Glutamatergic neuron (in vitro differentiated cells): ENCODE measurements at regions not wholly inside any gene's neighbourhood (a gene's known extent, or its start where the extent isn't known, plus 50 kb on each side); places are given as distances from the start of the nearest gene placed in this dataset.
"Not testable (repeated sequence)": the region's sequence is repeated elsewhere in the genome, so short reads cannot be mapped to it uniquely, and the experiment has no call there.

Source experiments
- DNase-seq: peaks from one replicate; pipeline ENCODE4 v3.0.0; 2022
- H3K27ac Mint-ChIP-seq: one replicate; pipeline ENCODE4 v1.8.0; 2020; ENCODE audit warnings: mild to moderate bottlenecking, mixed read lengths, inconsistent platforms; ENCODE audit not compliant: unreplicated experiment
- H3K27me3 Mint-ChIP-seq: one replicate; pipeline ENCODE4 v1.8.0; 2020; ENCODE audit warnings: mild to moderate bottlenecking, moderate library complexity, mixed read lengths, inconsistent platforms; ENCODE audit not compliant: unreplicated experiment
- H3K36me3 Mint-ChIP-seq: one replicate; pipeline ENCODE4 v1.8.0; 2020; ENCODE audit warnings: mild to moderate bottlenecking, mixed read lengths, inconsistent platforms; ENCODE audit not compliant: unreplicated experiment
- H3K4me1 Mint-ChIP-seq: one replicate; pipeline ENCODE4 v1.8.0; 2020; ENCODE audit warnings: mild to moderate bottlenecking, low read depth, mixed read lengths, inconsistent platforms; ENCODE audit not compliant: unreplicated experiment
- H3K4me3 Mint-ChIP-seq: one replicate; pipeline ENCODE4 v1.8.0; 2020; ENCODE audit warnings: mild to moderate bottlenecking, mixed read lengths, inconsistent platforms; ENCODE audit not compliant: unreplicated experiment
- H3K9me3 Mint-ChIP-seq: one replicate; pipeline ENCODE4 v1.8.0; 2020; ENCODE audit warnings: mild to moderate bottlenecking, moderate library complexity, mixed read lengths, inconsistent platforms; ENCODE audit not compliant: unreplicated experiment
- TF ChIP-seq, protein P1 (sequence below): fragments of 200-600 bp; sonication (generic); IDR thresholded peaks from one replicate; pipeline ENCODE4 v1.5.0; 2021; ENCODE audit not compliant: partially characterized antibody, unreplicated experiment

DNA sequence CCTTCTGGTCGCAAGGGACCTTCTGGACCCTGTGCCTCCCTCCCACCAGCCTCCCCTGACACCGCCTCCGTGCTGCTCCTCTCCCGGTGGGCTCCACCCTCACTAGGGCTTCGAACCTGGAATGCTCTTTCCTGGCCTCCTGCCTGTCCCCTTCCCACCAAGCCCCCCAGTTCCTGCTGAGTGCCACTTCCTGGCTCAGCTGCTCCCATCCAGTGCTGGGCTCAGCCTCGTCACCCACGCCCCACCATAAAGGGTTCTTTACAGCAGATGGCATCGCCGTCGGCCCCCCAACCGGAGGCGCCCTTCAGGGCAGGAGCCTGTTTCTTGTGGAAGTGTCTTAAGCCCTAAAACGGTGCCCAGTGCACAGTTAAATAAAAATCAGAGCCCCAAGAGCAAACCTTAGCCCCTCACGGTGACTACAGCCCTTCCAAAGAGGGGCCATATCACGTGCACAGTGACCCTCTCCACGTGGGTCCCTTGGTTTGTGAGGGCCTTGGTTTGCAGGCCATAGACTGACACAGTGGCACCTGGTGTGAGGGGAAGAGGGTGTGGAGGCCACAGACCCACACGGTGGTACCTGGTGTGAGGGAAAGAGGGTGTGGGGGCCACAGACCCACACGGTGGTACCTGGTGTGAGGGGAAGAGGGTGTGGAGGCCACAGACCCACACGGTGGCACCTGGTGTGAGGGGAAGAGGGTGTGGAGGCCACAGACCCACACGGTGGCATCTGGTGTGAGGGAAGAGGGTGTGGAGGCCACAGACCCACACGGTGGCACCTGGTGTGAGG, 111.4 kb downstream of the METRNL start:
- no peaks in the 10 kb centered on the region for H3K4me1 Mint-ChIP-seq
- H3K27me3 Mint-ChIP-seq: peaks cover 5% of the 10 kb centered on the region
- no peak for DNase-seq
- no peak overlapping the region for H3K4me3 Mint-ChIP-seq
- H3K27ac Mint-ChIP-seq: no peak overlapping the region
- peaks cover 15% of the 10 kb centered on the region for H3K36me3 Mint-ChIP-seq
- peaks cover 11% of the 10 kb centered on the region for H3K9me3 Mint-ChIP-seq
- TF ChIP-seq, protein P1, sequence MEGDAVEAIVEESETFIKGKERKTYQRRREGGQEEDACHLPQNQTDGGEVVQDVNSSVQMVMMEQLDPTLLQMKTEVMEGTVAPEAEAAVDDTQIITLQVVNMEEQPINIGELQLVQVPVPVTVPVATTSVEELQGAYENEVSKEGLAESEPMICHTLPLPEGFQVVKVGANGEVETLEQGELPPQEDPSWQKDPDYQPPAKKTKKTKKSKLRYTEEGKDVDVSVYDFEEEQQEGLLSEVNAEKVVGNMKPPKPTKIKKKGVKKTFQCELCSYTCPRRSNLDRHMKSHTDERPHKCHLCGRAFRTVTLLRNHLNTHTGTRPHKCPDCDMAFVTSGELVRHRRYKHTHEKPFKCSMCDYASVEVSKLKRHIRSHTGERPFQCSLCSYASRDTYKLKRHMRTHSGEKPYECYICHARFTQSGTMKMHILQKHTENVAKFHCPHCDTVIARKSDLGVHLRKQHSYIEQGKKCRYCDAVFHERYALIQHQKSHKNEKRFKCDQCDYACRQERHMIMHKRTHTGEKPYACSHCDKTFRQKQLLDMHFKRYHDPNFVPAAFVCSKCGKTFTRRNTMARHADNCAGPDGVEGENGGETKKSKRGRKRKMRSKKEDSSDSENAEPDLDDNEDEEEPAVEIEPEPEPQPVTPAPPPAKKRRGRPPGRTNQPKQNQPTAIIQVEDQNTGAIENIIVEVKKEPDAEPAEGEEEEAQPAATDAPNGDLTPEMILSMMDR: no peak

DNA sequence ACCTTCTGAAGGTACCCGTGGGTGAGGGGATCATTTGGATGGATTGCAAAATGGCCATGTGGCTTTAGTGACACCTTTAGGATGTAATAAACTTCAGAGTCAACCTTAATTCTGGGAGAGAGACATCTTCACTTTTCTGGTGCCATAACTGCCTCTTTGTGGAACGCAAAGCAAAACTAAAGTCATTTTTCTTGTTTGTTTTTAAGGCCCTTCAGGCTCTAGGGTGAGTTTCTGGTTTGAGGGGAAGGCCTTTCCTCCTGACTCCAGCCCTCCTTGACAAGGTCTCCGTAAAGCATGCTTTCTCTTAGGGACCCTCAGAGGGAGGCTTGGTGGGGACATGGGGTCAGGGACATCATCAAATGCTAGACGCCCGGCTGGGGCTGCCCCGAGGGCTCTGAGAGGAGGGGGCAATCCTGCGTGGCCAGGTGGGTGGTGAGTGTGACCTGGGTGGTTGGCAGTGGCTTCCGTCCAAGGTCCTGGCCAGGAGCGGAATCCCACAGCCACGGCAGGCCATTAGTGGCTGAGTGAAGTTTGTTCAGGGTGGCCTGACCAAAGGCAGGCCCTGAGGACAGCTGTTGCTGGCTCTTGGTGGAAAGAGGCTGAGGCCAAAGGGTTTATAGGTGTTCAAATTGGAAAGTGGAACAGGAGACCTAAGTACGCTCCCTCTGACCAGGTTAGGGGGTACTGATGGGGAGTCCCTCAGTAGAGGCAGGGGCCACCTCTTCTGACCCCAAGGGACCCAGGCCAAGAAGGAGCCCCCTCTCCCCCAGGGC, 112.2 kb downstream of the METRNL start:
- DNase-seq: no peak
- no peaks in the 10 kb centered on the region for H3K4me1 Mint-ChIP-seq
- peaks cover 15% of the 10 kb centered on the region for H3K36me3 Mint-ChIP-seq
- no peak overlapping the region for H3K27ac Mint-ChIP-seq
- H3K4me3 Mint-ChIP-seq: no peak overlapping the region
- H3K9me3 Mint-ChIP-seq: peaks cover 11% of the 10 kb centered on the region
- H3K27me3 Mint-ChIP-seq: peaks cover 6% of the 10 kb centered on the region
- TF ChIP-seq, protein P1: no peak

DNA sequence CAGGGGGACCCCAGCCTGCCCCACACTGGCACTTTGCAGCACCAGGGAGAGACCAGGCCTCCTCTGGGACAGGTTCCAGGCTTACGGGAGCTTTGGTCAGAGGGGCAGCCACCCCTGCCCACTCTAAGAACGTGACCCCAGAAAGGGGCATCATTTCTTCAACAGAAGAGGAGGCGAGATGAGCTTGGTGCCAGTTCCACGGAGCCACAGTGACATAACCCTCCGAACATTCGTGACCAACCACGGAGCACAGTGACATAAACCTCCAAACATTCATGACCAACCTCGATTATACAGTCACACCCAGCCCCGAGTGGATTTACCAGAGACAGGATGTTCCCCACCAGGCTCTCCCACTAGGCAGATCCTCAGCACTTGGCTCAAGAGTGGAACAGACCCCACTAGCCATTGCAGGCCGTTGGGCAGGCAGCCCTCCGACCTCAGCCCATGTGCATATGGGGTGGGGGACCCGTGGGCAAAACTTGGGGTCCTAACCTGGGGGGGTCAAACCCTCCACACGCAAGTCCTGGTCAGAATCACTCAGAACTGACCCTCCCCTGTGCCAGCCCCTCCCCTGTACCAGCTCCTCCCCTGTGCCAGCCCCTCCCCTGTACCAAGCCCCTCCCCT, 112.9 kb downstream of the METRNL start:
- no peak for DNase-seq
- Mint-ChIP-seq H3K27me3 (peaks cover 6% of the 10 kb centered on the region), H3K27ac (no peak overlapping the region), H3K4me3 (no peak overlapping the region), H3K36me3 (peaks cover 15% of the 10 kb centered on the region), H3K4me1 (no peaks in the 10 kb centered on the region), H3K9me3 (peaks cover 10% of the 10 kb centered on the region)
- TF ChIP-seq, protein P1: no peak

DNA sequence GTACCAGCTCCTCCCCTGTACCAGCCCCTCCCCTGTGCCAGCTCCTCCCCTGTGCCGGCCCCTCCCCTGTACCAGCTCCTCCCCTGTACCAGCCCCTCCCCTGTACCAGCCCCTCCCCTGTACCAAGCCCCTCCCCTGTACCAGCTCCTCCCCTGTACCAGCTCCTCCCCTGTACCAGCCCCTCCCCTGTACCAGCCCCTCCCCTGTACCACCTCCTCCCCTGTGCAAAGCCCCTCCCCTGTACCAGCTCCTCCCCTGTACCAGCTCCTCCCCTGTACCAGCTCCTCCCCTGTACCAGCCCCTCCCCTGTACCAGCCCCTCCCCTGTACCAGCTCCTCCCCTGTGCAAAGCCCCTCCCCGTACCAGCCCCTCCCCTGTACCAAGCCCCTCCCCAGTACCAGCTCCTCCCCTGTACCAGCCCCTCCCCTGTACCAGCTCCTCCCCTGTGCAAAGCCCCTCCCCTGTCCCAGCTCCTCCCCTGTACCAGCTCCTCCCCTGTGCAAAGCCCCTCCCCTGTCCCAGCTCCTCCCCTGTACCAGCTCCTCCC, 113.5 kb downstream of the METRNL start:
- H3K27me3 Mint-ChIP-seq, H3K4me3 Mint-ChIP-seq, H3K4me1 Mint-ChIP-seq, H3K27ac Mint-ChIP-seq, H3K9me3 Mint-ChIP-seq, DNase-seq: not testable (repeated sequence)
- peaks cover 13% of the 10 kb centered on the region for H3K36me3 Mint-ChIP-seq

DNA sequence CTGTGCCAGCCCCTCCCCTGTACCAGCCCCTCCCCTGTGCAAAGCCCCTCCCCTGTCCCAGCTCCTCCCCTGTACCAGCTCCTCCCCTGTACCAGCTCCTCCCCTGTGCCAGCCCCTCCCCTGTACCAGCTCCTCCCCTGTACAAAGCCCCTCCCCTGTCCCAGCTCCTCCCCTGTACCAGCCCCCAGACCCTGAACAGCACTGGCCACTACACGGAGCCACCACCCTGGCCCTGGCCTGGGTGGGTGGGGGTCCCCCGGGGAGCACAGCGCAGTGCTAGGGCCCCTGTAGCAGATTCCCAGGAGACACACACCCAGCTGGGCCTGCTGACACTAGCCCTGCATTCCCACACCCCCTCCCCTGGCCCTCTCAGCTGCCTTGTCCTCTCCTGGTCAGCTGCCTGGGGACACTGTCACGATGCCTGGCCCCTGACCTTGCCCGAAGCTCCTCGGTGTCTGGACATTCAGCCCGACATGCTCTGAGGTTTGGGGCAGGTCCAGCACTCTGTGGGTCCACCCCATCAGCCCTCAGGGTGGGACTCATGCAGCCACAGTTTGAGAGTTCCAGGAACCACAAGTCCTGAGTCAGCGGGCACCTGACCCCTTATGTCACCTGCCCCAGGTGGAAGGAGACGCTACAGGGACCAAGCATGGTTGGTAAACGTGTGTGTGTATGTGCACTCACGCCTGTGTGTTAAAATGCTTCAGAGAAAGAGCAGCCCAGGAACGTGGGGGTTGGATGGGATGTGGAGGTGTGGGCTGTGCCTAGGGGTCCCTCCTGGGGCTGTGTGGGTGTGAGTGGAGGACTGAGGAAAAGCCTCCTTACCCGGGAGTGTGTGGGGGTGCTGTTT, 114.2 kb downstream of the METRNL start:
- TF ChIP-seq, protein P1: no peak
- Mint-ChIP-seq H3K36me3 (peaks cover 6% of the 10 kb centered on the region), H3K9me3 (peaks cover 6% of the 10 kb centered on the region), H3K4me3 (no peak overlapping the region), H3K27me3 (peaks cover 5% of the 10 kb centered on the region), H3K27ac (no peak overlapping the region), H3K4me1 (no peaks in the 10 kb centered on the region)
- peak; percentile 4 for DNase-seq
